ENCODE measurements at regions not wholly inside any gene's neighbourhood (a gene's known extent, or its start where the extent isn't known, plus 50 kb on each side); places are given as distances from the start of the nearest gene placed in this dataset.

DNA sequence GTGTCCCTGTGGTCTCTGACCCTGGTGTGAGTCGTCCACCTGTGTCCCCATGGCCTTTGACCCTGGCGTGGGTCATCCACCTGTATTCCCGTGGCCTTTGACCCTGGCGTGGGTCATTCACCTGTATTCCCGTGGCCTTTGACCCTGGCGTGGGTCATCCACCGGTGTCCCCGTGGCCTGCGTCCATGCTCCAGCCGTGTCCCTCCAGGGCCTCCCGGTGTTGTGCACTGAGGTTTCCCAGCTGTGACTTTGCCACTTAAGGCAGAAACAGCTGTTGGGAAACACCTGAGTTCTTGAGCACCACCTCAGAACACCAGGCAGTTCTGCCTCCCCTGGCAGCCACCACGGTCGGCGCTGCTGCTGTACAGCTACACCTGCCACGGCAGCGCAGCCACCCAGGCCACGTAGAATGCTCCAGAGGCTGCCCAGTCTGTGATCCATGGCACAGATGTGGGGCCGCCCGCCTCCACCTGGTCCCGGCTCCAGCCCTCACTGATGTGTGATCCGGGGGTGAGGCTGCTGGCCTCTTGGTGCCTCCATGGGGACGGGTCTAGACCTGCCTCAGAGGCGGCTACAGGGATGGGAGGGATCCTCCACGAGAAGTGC is 69.1 kb upstream of the GALNT9 start:
- TF ChIP-seq CTCF (IDR thresholded peaks at IDR 0.05), result no peak
- TF ChIP-seq POLR2A (IDR thresholded peaks at IDR 0.05), result no peak

Measured in body of pancreas (tissue), 4 donors.